Calu3 (cell line): ENCODE measurements at regions not wholly inside any gene's neighbourhood (a gene's known extent, or its start where the extent isn't known, plus 50 kb on each side); places are given as distances from the start of the nearest gene placed in this dataset.

ENCODE experiments used
- BruUV-seq: library from RNA; stranded (reverse); fragments of 400-500 nt; replicated peaks from 2 replicates; lab custom pipeline; 2021; lab: Mats Ljungman, UMichigan
- CTCF ChIA-PET: fragments of 300-600 bp; sonication (Branson Sonifier 250); formaldehyde crosslinking; loops from one replicate; lab custom pipeline; 2022; ENCODE audit warnings: antibody characterized with exemption; lab: Charles Lee
- DNase-seq: peaks from one replicate; pipeline ENCODE4 v3.0.0; 2022
- H3K27ac Mint-ChIP-seq: one replicate; pipeline ENCODE4 v1.8.0; 2022; ENCODE audit warnings: mixed read lengths; ENCODE audit not compliant: unreplicated experiment
- H3K27me3 Mint-ChIP-seq: one replicate; pipeline ENCODE4 v1.8.0; 2022; ENCODE audit warnings: mixed read lengths; ENCODE audit not compliant: unreplicated experiment
- H3K36me3 Mint-ChIP-seq: one replicate; pipeline ENCODE4 v1.8.0; 2022; ENCODE audit warnings: mild to moderate bottlenecking, moderate library complexity, mixed read lengths; ENCODE audit not compliant: insufficient read depth, unreplicated experiment
- H3K4me1 Mint-ChIP-seq: one replicate; pipeline ENCODE4 v1.8.0; 2022; ENCODE audit warnings: mild to moderate bottlenecking, low read depth, mixed read lengths; ENCODE audit not compliant: unreplicated experiment
- H3K4me3 Mint-ChIP-seq: one replicate; pipeline ENCODE4 v1.8.0; 2022; ENCODE audit warnings: mild to moderate bottlenecking, low read depth, moderate library complexity, mixed read lengths; ENCODE audit not compliant: unreplicated experiment
- H3K9me3 Mint-ChIP-seq: one replicate; pipeline ENCODE4 v1.8.0; 2022; ENCODE audit warnings: low read depth, mixed read lengths; ENCODE audit not compliant: unreplicated experiment
- CTCF ChIP-seq: fragments of 200-600 bp; IDR thresholded peaks from one replicate; pipeline ENCODE4 v1.8.0; 2022; ENCODE audit warnings: antibody characterized with exemption; ENCODE audit not compliant: unreplicated experiment
- intact Hi-C: fragments of 100-400 bp; cut with micrococcal nuclease; formaldehyde crosslinking; loops from one replicate; pipeline ENCODE4 v1.10.0; 2022; ENCODE audit not compliant: unreplicated experiment

- Mint-ChIP-seq H3K9me3 (peaks cover 2% of the 10 kb centered on the region), H3K4me1 (no peaks in the 10 kb centered on the region), H3K36me3 (no peaks in the 10 kb centered on the region), H3K27ac (no peak overlapping the region), H3K27me3 (no peaks in the 10 kb centered on the region), H3K4me3 (no peak overlapping the region)
- no TSS peak for BruUV-seq
- no peak for TF ChIP-seq CTCF
- CTCF ChIA-PET = no interaction called here
- intact Hi-C loops = no loop called here
- no peak for DNase-seq
Observed at GRCh38 chr2:150538651-150539201, 51.3 kb upstream of the RND3 start.
